GM19438 (cell line): ENCODE measurements at regions not wholly inside any gene's neighbourhood (a gene's known extent, or its start where the extent isn't known, plus 50 kb on each side); places are given as distances from the start of the nearest gene placed in this dataset.
"Not testable (repeated sequence)": the region's sequence is repeated elsewhere in the genome, so short reads cannot be mapped to it uniquely, and the experiment has no call there.

Experiments
- ATAC-seq: cut with Tn5 transposase; IDR thresholded peaks from one replicate; pipeline ENCODE4 v1.9.1; 2021; ENCODE audit warnings: low read depth; ENCODE audit not compliant: unreplicated experiment

GRCh38 chr2:180564051-180564450, 416.4 kb upstream of the UBE2E3 start:
- no peak for ATAC-seq

GRCh38 chr2:180562378-180562777, 418.0 kb upstream of the UBE2E3 start:
- ATAC-seq = no peak

GRCh38 chr2:180559771-180560170, 420.6 kb upstream of the UBE2E3 start:
- ATAC-seq = no peak

GRCh38 chr2:180559038-180559437, 421.4 kb upstream of the UBE2E3 start:
- no peak for ATAC-seq

GRCh38 chr2:180555391-180555965, 424.9 kb upstream of the UBE2E3 start:
- ATAC-seq = no peak

GRCh38 chr2:180554330-180554729, 426.1 kb upstream of the UBE2E3 start:
- ATAC-seq = no peak

GRCh38 chr2:180553094-180553715, 427.2 kb upstream of the UBE2E3 start:
- no peak for ATAC-seq

GRCh38 chr2:180542511-180542910, 437.9 kb upstream of the UBE2E3 start:
- ATAC-seq = no peak

- no peak for ATAC-seq
Measured at GRCh38 chr2:180540761-180541160, 439.6 kb upstream of the UBE2E3 start.

GRCh38 chr2:180539541-180539940, 440.9 kb upstream of the UBE2E3 start:
- ATAC-seq = no peak

- ATAC-seq = no peak
Measured at GRCh38 chr2:180535289-180535688, 445.1 kb upstream of the UBE2E3 start.

- not testable (repeated sequence) for ATAC-seq
Measured at GRCh38 chr2:180531787-180532186, 448.6 kb upstream of the UBE2E3 start.

- no peak for ATAC-seq
Measured at GRCh38 chr2:180524499-180524898, 455.9 kb upstream of the UBE2E3 start.

- no peak for ATAC-seq
Measured at GRCh38 chr2:180523621-180524340, 456.6 kb upstream of the UBE2E3 start.

GRCh38 chr2:180520921-180521581, 459.4 kb upstream of the UBE2E3 start:
- no peak for ATAC-seq

- no peak for ATAC-seq
Measured at GRCh38 chr2:180520206-180520605, 460.2 kb upstream of the UBE2E3 start.

- no peak for ATAC-seq
Measured at GRCh38 chr2:180519276-180519675, 461.1 kb upstream of the UBE2E3 start.

- ATAC-seq = no peak
Measured at GRCh38 chr2:180516232-180516631, 464.2 kb upstream of the UBE2E3 start.

- no peak for ATAC-seq
Measured at GRCh38 chr2:180513389-180513788, 467.0 kb upstream of the UBE2E3 start.

GRCh38 chr2:180508458-180508857, 471.9 kb upstream of the UBE2E3 start:
- no peak for ATAC-seq

- no peak for ATAC-seq
Measured at GRCh38 chr2:180507028-180507427, 473.4 kb upstream of the UBE2E3 start.
